Neural crest cell (in vitro differentiated cells): ENCODE measurements at regions not wholly inside any gene's neighbourhood (a gene's known extent, or its start where the extent isn't known, plus 50 kb on each side); places are given as distances from the start of the nearest gene placed in this dataset.

Source experiments
- DNase-seq: peaks from one replicate; pipeline ENCODE4 v3.0.0; 2021; ENCODE audit warnings: low read depth, mixed read lengths, low spot score
- H3K27ac Mint-ChIP-seq: one replicate; pipeline ENCODE4 v1.8.0; 2021; ENCODE audit warnings: mild to moderate bottlenecking, mixed read lengths; ENCODE audit not compliant: unreplicated experiment
- H3K27me3 Mint-ChIP-seq: 2 replicates; pipeline ENCODE4 v1.8.0; 2021; ENCODE audit warnings: low read depth, mild to moderate bottlenecking, mixed read lengths
- H3K36me3 Mint-ChIP-seq: 2 replicates; pipeline ENCODE4 v1.8.0; 2021; ENCODE audit warnings: low read depth, mild to moderate bottlenecking, mixed read lengths
- H3K4me1 Mint-ChIP-seq: 2 replicates; pipeline ENCODE4 v1.8.0; 2021; ENCODE audit warnings: mixed read lengths
- H3K4me3 Mint-ChIP-seq: one replicate; pipeline ENCODE4 v1.8.0; 2021; ENCODE audit warnings: mild to moderate bottlenecking, mixed read lengths
- H3K9me3 Mint-ChIP-seq: 2 replicates; pipeline ENCODE4 v1.8.0; 2021; ENCODE audit warnings: mixed read lengths
- TF ChIP-seq, protein P1 (sequence below): fragments of 200-600 bp; sonication (generic); conservative IDR thresholded peaks from 2 replicates; pipeline ENCODE4 v1.5.0; 2021; ENCODE audit warnings: antibody characterized with exemption, mild to moderate bottlenecking

DNA sequence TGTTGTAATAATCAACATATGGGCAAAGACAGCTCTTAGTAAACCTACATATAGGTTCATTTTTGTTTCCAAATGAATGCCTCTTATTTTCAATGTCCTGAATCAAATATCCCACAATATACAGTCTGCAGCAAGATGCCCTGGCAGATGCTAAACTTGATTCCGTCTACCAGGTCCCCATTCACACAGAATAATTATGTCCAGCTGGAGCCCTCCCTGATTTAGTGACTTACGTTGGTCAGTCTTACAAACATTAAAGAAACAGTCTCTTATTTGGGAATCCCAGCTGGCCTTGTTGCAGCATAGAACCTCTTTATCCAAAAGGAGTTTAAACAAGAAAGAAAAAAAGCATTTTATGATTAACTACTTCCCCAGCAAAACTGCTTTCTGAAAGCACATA, 82.7 kb upstream of the BMP4 start:
- TF ChIP-seq, protein P1, sequence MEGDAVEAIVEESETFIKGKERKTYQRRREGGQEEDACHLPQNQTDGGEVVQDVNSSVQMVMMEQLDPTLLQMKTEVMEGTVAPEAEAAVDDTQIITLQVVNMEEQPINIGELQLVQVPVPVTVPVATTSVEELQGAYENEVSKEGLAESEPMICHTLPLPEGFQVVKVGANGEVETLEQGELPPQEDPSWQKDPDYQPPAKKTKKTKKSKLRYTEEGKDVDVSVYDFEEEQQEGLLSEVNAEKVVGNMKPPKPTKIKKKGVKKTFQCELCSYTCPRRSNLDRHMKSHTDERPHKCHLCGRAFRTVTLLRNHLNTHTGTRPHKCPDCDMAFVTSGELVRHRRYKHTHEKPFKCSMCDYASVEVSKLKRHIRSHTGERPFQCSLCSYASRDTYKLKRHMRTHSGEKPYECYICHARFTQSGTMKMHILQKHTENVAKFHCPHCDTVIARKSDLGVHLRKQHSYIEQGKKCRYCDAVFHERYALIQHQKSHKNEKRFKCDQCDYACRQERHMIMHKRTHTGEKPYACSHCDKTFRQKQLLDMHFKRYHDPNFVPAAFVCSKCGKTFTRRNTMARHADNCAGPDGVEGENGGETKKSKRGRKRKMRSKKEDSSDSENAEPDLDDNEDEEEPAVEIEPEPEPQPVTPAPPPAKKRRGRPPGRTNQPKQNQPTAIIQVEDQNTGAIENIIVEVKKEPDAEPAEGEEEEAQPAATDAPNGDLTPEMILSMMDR, result no peak
- no peaks in the 10 kb centered on the region for H3K27me3 Mint-ChIP-seq

DNA sequence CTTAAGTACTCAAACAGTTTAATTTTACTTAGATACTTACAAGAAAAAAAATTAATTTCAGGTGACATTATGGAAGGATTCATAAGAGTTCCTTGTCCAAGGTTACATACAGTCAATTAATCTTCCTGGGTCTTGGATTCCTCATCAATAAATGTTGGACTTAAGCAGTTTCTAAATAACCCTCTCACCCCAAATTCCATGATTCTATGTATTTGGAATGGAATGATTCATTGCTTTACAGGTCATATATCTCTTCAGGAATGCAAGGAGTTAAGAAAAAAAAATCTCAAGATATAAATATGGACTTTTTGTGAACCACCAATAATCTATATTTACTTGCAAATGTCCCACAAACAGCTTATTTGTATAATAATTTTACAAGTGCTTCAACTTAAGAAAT, 84.2 kb upstream of the BMP4 start:
- Mint-ChIP-seq H3K9me3 (peaks cover 4% of the 10 kb centered on the region), H3K4me3 (no peak overlapping the region)

More for the DNA sequence above, 82.7 kb upstream of the BMP4 start:
- Mint-ChIP-seq H3K4me3 (no peak overlapping the region), H3K4me1 (no peaks in the 10 kb centered on the region), H3K36me3 (no peaks in the 10 kb centered on the region), H3K27ac (no peak overlapping the region), H3K9me3 (peaks cover 7% of the 10 kb centered on the region)
- no peak for DNase-seq

DNA sequence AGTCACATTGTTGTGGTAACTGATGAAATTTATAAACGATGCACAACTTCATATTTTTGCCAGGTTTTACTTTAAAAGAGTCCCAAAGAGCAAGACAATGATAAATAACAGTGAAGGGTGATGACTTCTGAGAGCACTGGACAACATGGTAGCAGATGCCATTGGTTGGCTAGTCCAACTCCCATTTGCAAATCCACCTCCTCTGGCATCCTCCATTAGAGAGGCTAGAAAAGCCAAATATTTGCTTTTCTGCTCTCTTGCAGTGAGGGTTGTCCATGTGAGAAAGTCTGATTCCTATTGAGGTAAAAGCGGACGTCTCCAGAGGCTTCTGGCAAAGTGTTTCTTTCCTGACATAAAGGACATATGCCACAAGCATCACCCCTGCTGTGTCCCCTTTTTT, 89.6 kb upstream of the BMP4 start:
- Mint-ChIP-seq H3K27ac (no peak overlapping the region), H3K36me3 (no peaks in the 10 kb centered on the region), H3K27me3 (no peaks in the 10 kb centered on the region), H3K9me3 (no peaks in the 10 kb centered on the region), H3K4me1 (no peaks in the 10 kb centered on the region), H3K4me3 (no peak overlapping the region)
- TF ChIP-seq, protein P1, result no peak
- no peak for DNase-seq

More for the DNA sequence above, 84.2 kb upstream of the BMP4 start:
- H3K4me1 Mint-ChIP-seq, result no peaks in the 10 kb centered on the region
- no peaks in the 10 kb centered on the region for H3K27me3 Mint-ChIP-seq
- H3K27ac Mint-ChIP-seq, result no peak overlapping the region
- TF ChIP-seq, protein P1, result no peak
- no peaks in the 10 kb centered on the region for H3K36me3 Mint-ChIP-seq
- DNase-seq, result no peak

DNA sequence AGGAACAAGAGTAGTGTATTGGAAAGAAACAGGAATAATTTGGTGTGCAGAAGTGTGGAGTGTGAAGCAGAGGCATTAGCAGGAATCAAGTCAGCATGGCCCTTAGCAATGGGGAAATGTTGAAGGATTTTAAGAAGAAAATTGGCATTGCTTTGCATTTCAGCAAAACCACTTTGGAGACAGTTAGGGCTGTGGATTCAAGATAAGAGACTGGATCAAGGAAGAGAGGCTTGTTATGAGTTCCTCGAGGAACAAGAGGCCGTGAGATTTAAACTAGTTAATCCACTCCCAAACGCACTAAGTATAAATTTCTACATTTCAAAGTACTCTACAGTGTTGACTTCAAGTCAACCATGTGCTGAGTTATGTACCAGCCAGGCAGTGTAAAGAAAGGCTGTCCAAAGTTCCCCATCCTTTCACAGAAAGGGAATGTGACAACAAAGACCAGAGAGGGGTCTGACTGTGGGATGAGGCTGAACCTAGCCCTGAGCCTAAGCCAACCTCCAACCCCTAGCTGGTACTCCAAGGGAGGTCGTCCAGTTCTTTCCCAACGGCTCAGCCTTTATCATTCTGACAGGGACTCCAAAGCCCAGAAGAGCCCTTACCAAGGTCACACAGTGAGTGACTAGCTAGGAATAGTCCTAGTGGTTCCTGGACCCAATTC, 91.2 kb upstream of the BMP4 start:
- H3K4me3 Mint-ChIP-seq, result no peak overlapping the region

DNA sequence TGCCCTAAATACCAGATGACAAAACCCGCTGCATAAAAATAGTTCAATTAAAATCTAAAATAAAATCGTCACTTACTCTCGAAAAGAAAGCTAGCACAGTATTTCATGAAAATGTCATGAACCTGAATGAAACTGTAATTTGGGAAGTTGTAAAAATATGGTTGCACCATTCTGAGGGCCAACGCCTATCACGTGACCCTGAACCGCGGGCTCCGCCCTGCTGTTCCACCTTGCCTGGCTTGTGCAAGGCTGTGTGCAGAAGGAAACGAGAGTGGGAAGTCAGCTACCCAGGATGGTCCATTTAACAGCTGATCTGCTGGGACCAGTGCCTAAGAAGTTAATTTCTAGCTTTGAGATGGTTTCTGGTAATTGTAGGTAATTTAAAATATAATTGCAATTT, 91.7 kb upstream of the BMP4 start:
- H3K27me3 Mint-ChIP-seq, result no peaks in the 10 kb centered on the region
- TF ChIP-seq, protein P1, result no peak
- H3K27ac Mint-ChIP-seq, result no peak overlapping the region
- H3K36me3 Mint-ChIP-seq, result no peaks in the 10 kb centered on the region
- no peaks in the 10 kb centered on the region for H3K4me1 Mint-ChIP-seq
- H3K4me3 Mint-ChIP-seq, result no peak overlapping the region
- H3K9me3 Mint-ChIP-seq, result no peaks in the 10 kb centered on the region
- DNase-seq, result no peak

More for the DNA sequence above, 91.2 kb upstream of the BMP4 start:
- H3K36me3 Mint-ChIP-seq, result no peaks in the 10 kb centered on the region
- H3K9me3 Mint-ChIP-seq, result no peaks in the 10 kb centered on the region
- DNase-seq, result no peak
- TF ChIP-seq, protein P1, result no peak
- H3K4me1 Mint-ChIP-seq, result no peaks in the 10 kb centered on the region
- H3K27ac Mint-ChIP-seq, result no peak overlapping the region
- H3K27me3 Mint-ChIP-seq, result no peaks in the 10 kb centered on the region
